Keratinocyte (primary cell): ENCODE measurements at regions not wholly inside any gene's neighbourhood (a gene's known extent, or its start where the extent isn't known, plus 50 kb on each side); places are given as distances from the start of the nearest gene placed in this dataset.

ENCODE experiments used
- CTCF ChIP-seq, 3 experiments: IDR thresholded peaks in 1 of 3; conservative IDR thresholded peaks in 1 of 3; optimal IDR thresholded peaks in 1 of 3; 2 replicates in 2 of 3; 3 replicates in 1 of 3; pipeline versions ENCODE3 to v1.5.1; 2011; ENCODE audit warnings: low read length in 3 of 3, mild to moderate bottlenecking in 3 of 3, moderate library complexity in 2 of 3, control low read depth in 1 of 3, inconsistent platforms in 1 of 3; ENCODE audit not compliant: insufficient read depth in 2 of 3; ENCODE audit errors: extremely low read depth in 1 of 3
- EZH2 ChIP-seq: IDR thresholded peaks from one replicate; pipeline ENCODE4 v1.6.1; 2012; ENCODE audit warnings: inconsistent platforms, mild to moderate bottlenecking, low read length, moderate library complexity

- TF ChIP-seq CTCF (optimal IDR thresholded peaks at IDR 0.05 in 1 of 3, IDR thresholded peaks at IDR 0.05 in 1 of 3, conservative IDR thresholded peaks at IDR 0.05 in 1 of 3; ENCODE audit: extremely low read depth in 1 of 3, insufficient read depth in 2 of 3, low read length in 3 of 3) (no peak), EZH2 (no peak)
Measured at GRCh38 chr9:11356067-11356466, 743.3 kb upstream of the PTPRD start.
